ENCODE measurements at regions not wholly inside any gene's neighbourhood (a gene's known extent, or its start where the extent isn't known, plus 50 kb on each side); places are given as distances from the start of the nearest gene placed in this dataset.
"Not testable (repeated sequence)": the region's sequence is repeated elsewhere in the genome, so short reads cannot be mapped to it uniquely, and the experiment has no call there.

DNA sequence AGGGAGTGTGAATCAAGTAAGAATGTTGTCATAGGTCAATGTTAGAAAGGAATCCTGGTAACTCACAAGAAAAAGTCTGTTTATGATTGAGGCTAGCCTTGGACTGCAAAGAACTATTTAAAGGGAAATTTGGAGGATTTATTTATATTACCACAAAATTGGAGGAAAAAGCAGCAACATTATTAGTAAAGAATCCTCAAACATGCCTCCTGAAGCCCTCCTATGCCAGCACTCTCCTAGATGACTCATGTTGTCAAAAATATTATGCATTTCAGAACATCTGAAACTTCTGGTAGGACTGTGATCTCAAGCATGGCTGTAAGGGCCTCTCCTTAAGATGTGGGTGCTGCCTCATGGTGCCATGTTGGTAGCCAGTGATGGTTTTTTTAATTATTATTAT lies 628.5 kb downstream of the CHSY3 start:
- H3K27ac ChIP-seq (ENCODE audit: low read depth in 2 of 2, low read length in 2 of 2): no peak overlapping the region
- H3K9me3 ChIP-seq (ENCODE audit: control insufficient read depth in 2 of 2, low read length in 2 of 2): no peaks in the 10 kb centered on the region
- no peaks in the 10 kb centered on the region for H3K27me3 ChIP-seq (ENCODE audit: control insufficient read depth in 2 of 2, insufficient read depth in 2 of 2, low read length in 2 of 2)
- no peak overlapping the region for H3K4me3 ChIP-seq (ENCODE audit: low read length in 2 of 2)
- H3K4me1 ChIP-seq (ENCODE audit: control insufficient read depth in 2 of 2, insufficient read depth in 2 of 2, low read length in 2 of 2): no peaks in the 10 kb centered on the region
- no peak overlapping the region for H3K9ac ChIP-seq (ENCODE audit: low read depth in 1 of 2, low read length in 2 of 2)
- no peaks in the 10 kb centered on the region for H3K36me3 ChIP-seq (ENCODE audit: control insufficient read depth in 2 of 2, insufficient read depth in 2 of 2, low read length in 2 of 2)

DNA sequence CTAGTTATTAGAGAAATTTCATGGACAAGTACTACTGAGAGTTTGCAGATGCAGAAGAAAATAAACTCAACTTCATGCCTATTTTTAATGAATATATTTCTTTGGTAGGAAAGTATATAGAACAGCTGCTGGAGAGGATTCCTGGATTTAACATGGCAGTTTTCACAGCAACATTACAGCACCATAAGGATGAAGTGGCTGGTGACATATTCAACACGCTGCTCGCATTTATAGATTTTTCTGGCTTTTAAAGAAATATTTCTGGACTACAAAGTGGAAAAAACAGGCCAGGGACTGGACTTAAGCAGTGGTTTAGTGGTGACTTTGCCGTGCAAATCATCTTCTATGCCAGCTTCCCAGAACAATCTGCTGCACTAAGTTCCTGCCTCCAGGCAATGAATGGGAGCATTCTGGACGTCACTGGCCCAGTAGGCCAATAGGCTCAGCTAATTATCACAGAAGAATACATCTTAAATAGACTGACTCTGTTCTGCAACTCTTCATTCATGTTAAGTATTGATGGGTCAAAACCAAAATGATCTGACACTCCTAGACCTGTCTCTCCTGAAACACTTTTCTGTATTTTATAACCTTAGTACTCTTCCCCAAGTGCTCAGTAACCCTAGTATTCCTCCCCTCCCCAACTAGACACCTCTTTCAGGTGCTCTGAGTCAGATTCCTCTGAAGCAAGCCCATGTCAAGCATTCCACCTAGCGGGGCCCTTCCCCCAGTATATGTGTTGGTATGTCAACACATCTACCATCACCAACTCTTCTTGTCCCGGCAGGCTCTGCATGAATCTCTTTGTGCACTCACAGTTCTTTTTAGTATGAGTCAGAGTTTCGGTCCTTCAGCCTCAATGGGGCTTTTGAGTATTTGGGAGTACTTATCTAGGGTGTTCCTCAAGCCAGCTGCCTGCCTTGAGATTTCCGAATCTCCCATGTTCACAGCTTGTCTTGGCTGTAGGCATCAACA lies 625.5 kb downstream of the CHSY3 start:
- H3K27ac ChIP-seq (ENCODE audit: low read depth in 2 of 2, low read length in 2 of 2): no peak overlapping the region
- no peaks in the 10 kb centered on the region for H3K4me1 ChIP-seq (ENCODE audit: control insufficient read depth in 2 of 2, insufficient read depth in 2 of 2, low read length in 2 of 2)

DNA sequence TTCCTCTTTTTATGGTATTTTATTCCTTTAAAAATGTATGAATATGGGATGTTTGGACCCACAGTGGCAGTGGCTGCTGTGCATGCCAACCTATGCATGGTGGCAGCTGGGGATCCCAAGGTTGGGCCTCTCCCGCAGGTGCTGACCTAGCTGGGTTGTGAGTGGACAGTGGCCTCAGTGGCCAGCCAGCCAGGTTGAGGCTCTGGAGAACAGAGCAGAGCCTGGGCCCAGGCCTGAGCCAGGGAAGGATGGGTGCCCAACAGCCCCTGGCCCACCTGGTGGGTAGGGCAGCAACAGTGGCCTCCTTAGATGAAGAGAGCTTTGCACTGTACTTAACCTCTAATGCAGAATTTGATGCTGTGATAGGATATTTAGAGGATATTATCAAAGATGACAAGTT lies 624.8 kb downstream of the CHSY3 start:
- H3K9ac ChIP-seq (ENCODE audit: low read depth in 1 of 2, low read length in 2 of 2): no peak overlapping the region
- no peaks in the 10 kb centered on the region for H3K9me3 ChIP-seq (ENCODE audit: control insufficient read depth in 2 of 2, low read length in 2 of 2)
- no peaks in the 10 kb centered on the region for H3K4me1 ChIP-seq (ENCODE audit: control insufficient read depth in 2 of 2, insufficient read depth in 2 of 2, low read length in 2 of 2)
- no peak overlapping the region for H3K27ac ChIP-seq (ENCODE audit: low read depth in 2 of 2, low read length in 2 of 2)
- H3K27me3 ChIP-seq (ENCODE audit: control insufficient read depth in 2 of 2, insufficient read depth in 2 of 2, low read length in 2 of 2): no peaks in the 10 kb centered on the region
- no peaks in the 10 kb centered on the region for H3K36me3 ChIP-seq (ENCODE audit: control insufficient read depth in 2 of 2, insufficient read depth in 2 of 2, low read length in 2 of 2)
- H3K4me3 ChIP-seq (ENCODE audit: low read length in 2 of 2): no peak overlapping the region

More for the DNA sequence above, 625.5 kb downstream of the CHSY3 start:
- Histone ChIP-seq H3K27me3 (ENCODE audit: control insufficient read depth in 2 of 2, insufficient read depth in 2 of 2, low read length in 2 of 2) (no peaks in the 10 kb centered on the region), H3K36me3 (ENCODE audit: control insufficient read depth in 2 of 2, insufficient read depth in 2 of 2, low read length in 2 of 2) (no peaks in the 10 kb centered on the region), H3K4me3 (ENCODE audit: low read length in 2 of 2) (no peak overlapping the region), H3K9ac (ENCODE audit: low read depth in 1 of 2, low read length in 2 of 2) (no peak overlapping the region), H3K9me3 (ENCODE audit: control insufficient read depth in 2 of 2, low read length in 2 of 2) (no peaks in the 10 kb centered on the region)

DNA sequence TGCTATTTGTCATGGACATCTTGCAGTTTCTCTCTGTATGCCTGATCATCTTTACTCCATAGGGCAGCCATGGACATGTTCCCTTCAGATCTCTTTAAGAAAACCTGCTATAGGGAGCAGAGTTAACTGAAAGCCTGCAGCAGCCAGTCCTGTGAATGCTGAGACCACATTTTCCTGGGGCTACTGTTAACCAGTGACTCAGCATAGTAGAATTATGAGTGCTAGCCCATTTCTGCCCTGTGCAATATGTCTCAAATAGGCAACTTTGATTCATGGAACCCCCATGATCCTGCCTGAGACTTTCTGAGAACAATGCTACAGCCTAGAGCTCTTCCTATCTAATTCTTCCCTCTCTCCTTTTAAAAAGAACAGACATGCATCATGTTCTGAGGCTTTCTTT lies 624.2 kb downstream of the CHSY3 start:
- Histone ChIP-seq H3K36me3 (ENCODE audit: control insufficient read depth in 2 of 2, insufficient read depth in 2 of 2, low read length in 2 of 2) (no peaks in the 10 kb centered on the region), H3K9me3 (ENCODE audit: control insufficient read depth in 2 of 2, low read length in 2 of 2) (no peaks in the 10 kb centered on the region), H3K9ac (ENCODE audit: low read depth in 1 of 2, low read length in 2 of 2) (no peak overlapping the region), H3K4me3 (ENCODE audit: low read length in 2 of 2) (no peak overlapping the region), H3K27ac (ENCODE audit: low read depth in 2 of 2, low read length in 2 of 2) (no peak overlapping the region), H3K27me3 (ENCODE audit: control insufficient read depth in 2 of 2, insufficient read depth in 2 of 2, low read length in 2 of 2) (no peaks in the 10 kb centered on the region), H3K4me1 (ENCODE audit: control insufficient read depth in 2 of 2, insufficient read depth in 2 of 2, low read length in 2 of 2) (no peaks in the 10 kb centered on the region)

DNA sequence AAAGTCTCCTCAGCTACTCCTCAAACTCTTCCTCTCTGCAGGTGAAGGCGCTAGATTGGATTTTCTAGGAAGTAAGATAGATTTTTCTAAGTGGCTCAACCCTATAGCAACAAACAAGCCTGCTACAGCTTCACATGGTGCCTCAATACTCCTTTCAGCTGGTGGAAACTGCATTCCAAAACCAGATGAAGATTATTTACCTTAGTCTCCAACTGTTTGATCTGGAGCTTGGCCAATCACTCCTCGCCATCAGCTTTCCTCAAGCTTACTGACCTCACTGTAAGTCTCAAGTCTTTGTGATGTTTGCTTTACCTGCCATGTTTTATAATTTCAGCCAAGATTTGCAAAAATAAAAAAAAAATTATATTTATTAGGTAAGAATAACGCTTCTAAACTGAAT lies 622.4 kb downstream of the CHSY3 start:
- Histone ChIP-seq H3K36me3 (ENCODE audit: control insufficient read depth in 2 of 2, insufficient read depth in 2 of 2, low read length in 2 of 2) (no peaks in the 10 kb centered on the region), H3K9me3 (ENCODE audit: control insufficient read depth in 2 of 2, low read length in 2 of 2) (no peaks in the 10 kb centered on the region), H3K4me1 (ENCODE audit: control insufficient read depth in 2 of 2, insufficient read depth in 2 of 2, low read length in 2 of 2) (no peaks in the 10 kb centered on the region), H3K4me3 (ENCODE audit: low read length in 2 of 2) (no peak overlapping the region), H3K27me3 (ENCODE audit: control insufficient read depth in 2 of 2, insufficient read depth in 2 of 2, low read length in 2 of 2) (no peaks in the 10 kb centered on the region), H3K9ac (ENCODE audit: low read depth in 1 of 2, low read length in 2 of 2) (no peak overlapping the region), H3K27ac (ENCODE audit: low read depth in 2 of 2, low read length in 2 of 2) (no peak overlapping the region)

DNA sequence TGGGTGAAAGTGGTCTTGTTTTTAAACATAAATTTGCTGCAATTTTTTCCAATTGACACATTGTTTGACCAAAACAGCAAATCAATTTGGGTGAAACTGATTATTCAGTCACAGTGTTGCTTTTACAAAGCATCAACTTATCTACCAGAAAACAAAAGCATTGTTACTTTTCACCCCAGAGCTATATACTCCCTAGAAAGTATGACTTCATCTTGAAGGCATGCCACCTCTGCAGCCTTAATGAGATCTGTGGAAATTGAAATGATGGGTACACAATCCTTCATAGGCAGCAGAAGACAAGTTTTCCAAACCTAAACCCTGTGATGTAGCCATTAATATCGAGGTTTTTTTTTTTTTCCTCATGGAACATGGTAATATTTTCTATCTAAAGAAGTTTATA lies 615.9 kb downstream of the CHSY3 start:
- Histone ChIP-seq H3K4me1 (ENCODE audit: control insufficient read depth in 2 of 2, insufficient read depth in 2 of 2, low read length in 2 of 2) (no peaks in the 10 kb centered on the region), H3K4me3 (ENCODE audit: low read length in 2 of 2) (no peak overlapping the region), H3K27ac (ENCODE audit: low read depth in 2 of 2, low read length in 2 of 2) (no peak overlapping the region), H3K9ac (ENCODE audit: low read depth in 1 of 2, low read length in 2 of 2) (no peak overlapping the region), H3K9me3 (ENCODE audit: control insufficient read depth in 2 of 2, low read length in 2 of 2) (peaks cover 0 to 2% of the 10 kb centered on the region in 2 donors), H3K36me3 (ENCODE audit: control insufficient read depth in 2 of 2, insufficient read depth in 2 of 2, low read length in 2 of 2) (no peaks in the 10 kb centered on the region), H3K27me3 (ENCODE audit: control insufficient read depth in 2 of 2, insufficient read depth in 2 of 2, low read length in 2 of 2) (no peaks in the 10 kb centered on the region)

DNA sequence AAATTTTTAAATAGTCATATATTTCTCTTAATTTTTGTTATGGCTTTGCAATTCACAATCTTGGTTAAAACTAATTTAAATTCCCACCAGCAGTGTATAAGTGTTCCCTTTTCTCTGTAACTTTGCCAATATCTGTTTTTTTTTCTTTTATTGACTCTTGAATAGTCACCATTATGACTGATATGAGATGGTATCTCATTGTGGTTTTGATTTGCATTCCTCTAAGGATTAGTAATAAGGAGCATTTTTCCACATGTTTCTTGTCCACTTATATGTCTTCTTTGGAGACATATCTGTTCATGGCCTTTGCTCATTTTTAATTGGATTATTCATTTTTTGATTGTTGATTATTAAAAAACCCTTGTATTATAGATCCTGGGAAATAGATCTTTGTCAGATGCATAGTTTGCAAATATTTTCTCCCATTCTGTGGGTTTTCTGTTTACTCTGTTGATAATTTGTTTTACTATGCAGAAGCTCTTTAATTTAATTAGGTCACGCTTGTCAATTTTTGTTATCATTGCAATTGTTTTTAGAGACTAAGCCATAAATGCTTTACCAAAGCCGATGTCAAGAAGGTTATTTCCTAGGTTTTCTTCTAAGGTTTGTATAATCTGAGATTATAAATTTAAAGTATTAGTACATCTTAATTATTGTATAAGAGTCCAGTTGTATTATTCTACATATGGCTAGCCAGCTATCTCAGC lies 610.9 kb downstream of the CHSY3 start:
- Histone ChIP-seq H3K4me3 (ENCODE audit: low read length in 2 of 2) (no peak overlapping the region), H3K4me1 (ENCODE audit: control insufficient read depth in 2 of 2, insufficient read depth in 2 of 2, low read length in 2 of 2) (no peaks in the 10 kb centered on the region), H3K36me3 (ENCODE audit: control insufficient read depth in 2 of 2, insufficient read depth in 2 of 2, low read length in 2 of 2) (no peaks in the 10 kb centered on the region), H3K27me3 (ENCODE audit: control insufficient read depth in 2 of 2, insufficient read depth in 2 of 2, low read length in 2 of 2) (no peaks in the 10 kb centered on the region), H3K9ac (ENCODE audit: low read depth in 1 of 2, low read length in 2 of 2) (no peak overlapping the region), H3K9me3 (ENCODE audit: control insufficient read depth in 2 of 2, low read length in 2 of 2) (peaks cover 0 to 2% of the 10 kb centered on the region in 2 donors), H3K27ac (ENCODE audit: low read depth in 2 of 2, low read length in 2 of 2) (no peak overlapping the region)

DNA sequence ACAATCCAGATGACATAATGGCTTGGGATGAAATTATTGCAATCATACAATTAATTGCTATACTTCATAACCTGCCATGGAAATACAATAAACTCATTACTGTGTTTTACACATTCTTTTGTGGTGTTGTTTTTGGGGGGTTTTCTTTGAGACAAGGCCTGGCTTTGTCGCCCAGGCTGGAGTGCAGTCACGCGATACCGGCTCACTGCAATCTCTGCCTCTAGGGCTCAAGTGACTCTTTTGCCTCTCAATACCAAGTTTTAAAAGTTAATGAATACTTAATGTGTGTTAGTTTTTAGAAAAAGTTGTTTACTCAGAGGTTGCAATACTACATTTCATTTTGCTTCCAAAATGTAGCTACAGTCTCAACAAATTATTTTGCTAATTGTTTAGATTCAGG lies 598.4 kb downstream of the CHSY3 start:
- Histone ChIP-seq H3K9ac (ENCODE audit: low read depth in 1 of 2, low read length in 2 of 2) (no peak overlapping the region), H3K4me3 (ENCODE audit: low read length in 2 of 2) (no peak overlapping the region), H3K36me3 (ENCODE audit: control insufficient read depth in 2 of 2, insufficient read depth in 2 of 2, low read length in 2 of 2) (no peaks in the 10 kb centered on the region), H3K27ac (ENCODE audit: low read depth in 2 of 2, low read length in 2 of 2) (no peak overlapping the region), H3K27me3 (ENCODE audit: control insufficient read depth in 2 of 2, insufficient read depth in 2 of 2, low read length in 2 of 2) (no peaks in the 10 kb centered on the region), H3K4me1 (ENCODE audit: control insufficient read depth in 2 of 2, insufficient read depth in 2 of 2, low read length in 2 of 2) (no peaks in the 10 kb centered on the region), H3K9me3 (ENCODE audit: control insufficient read depth in 2 of 2, low read length in 2 of 2) (no peaks in the 10 kb centered on the region)

DNA sequence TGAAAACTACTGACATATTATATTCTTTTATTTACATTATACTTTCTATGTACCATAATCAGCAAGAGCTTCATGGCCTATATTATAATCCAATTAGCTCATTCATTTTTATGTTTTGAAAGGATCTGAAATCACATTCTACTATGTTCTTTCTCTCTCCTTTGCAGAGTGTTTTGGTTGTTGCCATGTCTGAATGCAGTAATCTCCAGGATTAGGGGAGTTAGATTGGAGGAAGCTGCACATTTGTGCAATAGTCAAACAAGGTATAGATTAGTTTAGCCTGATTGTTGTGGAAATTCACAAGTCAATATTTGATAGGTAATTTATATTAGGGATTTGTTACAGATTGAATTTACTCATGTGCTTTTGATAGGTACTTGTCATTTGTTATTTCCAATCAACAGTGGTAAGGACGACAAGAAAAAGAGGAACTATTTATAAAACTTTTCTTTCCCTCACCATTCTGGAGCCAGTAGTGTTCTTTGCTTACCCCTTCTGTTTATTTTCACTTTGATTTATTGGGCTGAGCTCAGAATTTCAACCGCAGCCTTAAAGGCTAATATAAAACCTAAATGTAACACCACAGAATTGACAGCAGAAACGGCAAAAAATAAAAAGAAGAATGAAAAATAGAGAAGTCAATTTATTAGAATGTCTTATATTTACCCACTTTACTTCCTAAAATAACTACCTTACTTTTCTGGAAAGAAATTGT lies 597.0 kb downstream of the CHSY3 start:
- Histone ChIP-seq H3K9ac (ENCODE audit: low read depth in 1 of 2, low read length in 2 of 2) (no peak overlapping the region), H3K9me3 (ENCODE audit: control insufficient read depth in 2 of 2, low read length in 2 of 2) (no peaks in the 10 kb centered on the region), H3K4me1 (ENCODE audit: control insufficient read depth in 2 of 2, insufficient read depth in 2 of 2, low read length in 2 of 2) (no peaks in the 10 kb centered on the region), H3K4me3 (ENCODE audit: low read length in 2 of 2) (no peak overlapping the region), H3K36me3 (ENCODE audit: control insufficient read depth in 2 of 2, insufficient read depth in 2 of 2, low read length in 2 of 2) (no peaks in the 10 kb centered on the region), H3K27ac (ENCODE audit: low read depth in 2 of 2, low read length in 2 of 2) (no peak overlapping the region), H3K27me3 (ENCODE audit: control insufficient read depth in 2 of 2, insufficient read depth in 2 of 2, low read length in 2 of 2) (no peaks in the 10 kb centered on the region)

DNA sequence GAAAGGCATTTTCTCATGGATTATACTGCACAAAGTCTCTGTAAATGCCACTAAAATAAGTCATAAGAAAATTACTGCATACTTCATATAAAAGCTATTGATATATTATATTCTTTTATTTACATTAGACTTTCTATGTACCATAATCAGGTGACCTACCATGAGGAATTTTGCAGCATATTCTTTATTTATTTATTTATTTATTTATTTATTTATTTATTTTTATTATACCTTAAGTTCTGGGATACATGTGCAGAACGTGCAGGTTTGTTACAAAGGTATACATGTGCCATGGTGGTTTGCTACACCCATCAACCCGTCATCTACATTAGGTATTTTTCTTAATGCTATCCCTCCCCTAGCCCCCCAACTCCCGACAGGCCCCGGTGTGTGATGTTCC lies 596.2 kb downstream of the CHSY3 start:
- not testable (repeated sequence) for H3K4me3 ChIP-seq (ENCODE audit: low read length in 2 of 2); H3K4me1 ChIP-seq (ENCODE audit: control insufficient read depth in 2 of 2, insufficient read depth in 2 of 2, low read length in 2 of 2); H3K27ac ChIP-seq (ENCODE audit: low read depth in 2 of 2, low read length in 2 of 2); H3K36me3 ChIP-seq (ENCODE audit: control insufficient read depth in 2 of 2, insufficient read depth in 2 of 2, low read length in 2 of 2); H3K27me3 ChIP-seq (ENCODE audit: control insufficient read depth in 2 of 2, insufficient read depth in 2 of 2, low read length in 2 of 2); H3K9ac ChIP-seq (ENCODE audit: low read depth in 1 of 2, low read length in 2 of 2); H3K9me3 ChIP-seq (ENCODE audit: control insufficient read depth in 2 of 2, low read length in 2 of 2)
